ENCODE measurements at regions not wholly inside any gene's neighbourhood (a gene's known extent, or its start where the extent isn't known, plus 50 kb on each side); places are given as distances from the start of the nearest gene placed in this dataset.

DNA sequence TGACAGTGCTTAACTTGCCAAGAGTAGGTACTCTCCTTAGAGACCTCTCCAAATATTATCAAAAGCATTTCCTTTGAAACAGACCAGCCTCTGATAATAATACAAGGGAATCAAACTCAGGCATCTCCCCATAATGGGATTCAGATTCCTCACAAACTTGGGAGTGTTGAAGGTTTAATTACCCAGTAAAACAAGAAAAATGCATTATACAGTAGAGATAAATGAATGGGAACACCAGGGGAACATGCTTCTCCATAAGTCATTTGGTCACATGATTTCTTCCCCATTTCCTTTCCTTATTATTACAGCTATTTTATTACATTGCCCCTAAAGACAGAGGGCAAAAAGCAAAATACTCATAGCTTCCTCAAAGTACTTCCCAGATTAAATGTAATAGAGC, 325.0 kb upstream of the CDIN1 start:
- intact Hi-C loops (cut with micrococcal nuclease; ENCODE audit: unreplicated experiment) (no loop called here), in situ Hi-C loops (cut with HindIII; ENCODE audit: low pct_unique_long_range_greater_than_20kb, low sequenced_read_pairs) (no loop called here)
- ATAC-seq, result no peak
- no peak overlapping the region for H3K4me3 ChIP-seq (ENCODE audit: low read depth in 2 of 2, low read length in 2 of 2)
- BruUV-seq (replicated peaks), result no TSS peak
- H3K27me3 ChIP-seq (ENCODE audit: control insufficient read depth, insufficient read depth, low read length), result no peaks in the 10 kb centered on the region
- no peaks in the 10 kb centered on the region for H3K36me3 ChIP-seq (ENCODE audit: control insufficient read depth, insufficient read depth, low read length)
- ChIA-PET CTCF (interaction anchor here (0.7 kb wide), 1 partner anchor 359 kb away, joined by 8 read pairs; no protein-coding TSS in a partner anchor), POLR2A (interaction anchor here (0.6 to 0.7 kb wide), 2 partner anchors 13 to 28 kb away, joined by 4 to 6 read pairs; no protein-coding TSS in a partner anchor)
- TF ChIP-seq, protein P1, sequence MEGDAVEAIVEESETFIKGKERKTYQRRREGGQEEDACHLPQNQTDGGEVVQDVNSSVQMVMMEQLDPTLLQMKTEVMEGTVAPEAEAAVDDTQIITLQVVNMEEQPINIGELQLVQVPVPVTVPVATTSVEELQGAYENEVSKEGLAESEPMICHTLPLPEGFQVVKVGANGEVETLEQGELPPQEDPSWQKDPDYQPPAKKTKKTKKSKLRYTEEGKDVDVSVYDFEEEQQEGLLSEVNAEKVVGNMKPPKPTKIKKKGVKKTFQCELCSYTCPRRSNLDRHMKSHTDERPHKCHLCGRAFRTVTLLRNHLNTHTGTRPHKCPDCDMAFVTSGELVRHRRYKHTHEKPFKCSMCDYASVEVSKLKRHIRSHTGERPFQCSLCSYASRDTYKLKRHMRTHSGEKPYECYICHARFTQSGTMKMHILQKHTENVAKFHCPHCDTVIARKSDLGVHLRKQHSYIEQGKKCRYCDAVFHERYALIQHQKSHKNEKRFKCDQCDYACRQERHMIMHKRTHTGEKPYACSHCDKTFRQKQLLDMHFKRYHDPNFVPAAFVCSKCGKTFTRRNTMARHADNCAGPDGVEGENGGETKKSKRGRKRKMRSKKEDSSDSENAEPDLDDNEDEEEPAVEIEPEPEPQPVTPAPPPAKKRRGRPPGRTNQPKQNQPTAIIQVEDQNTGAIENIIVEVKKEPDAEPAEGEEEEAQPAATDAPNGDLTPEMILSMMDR (IDR thresholded peaks at IDR 0.05), result no peak
- TF ChIP-seq TCF7L2 (IDR thresholded peaks at IDR 0.05; ENCODE audit: low read depth, low read length), result no peak
- TF ChIP-seq, protein P2, sequence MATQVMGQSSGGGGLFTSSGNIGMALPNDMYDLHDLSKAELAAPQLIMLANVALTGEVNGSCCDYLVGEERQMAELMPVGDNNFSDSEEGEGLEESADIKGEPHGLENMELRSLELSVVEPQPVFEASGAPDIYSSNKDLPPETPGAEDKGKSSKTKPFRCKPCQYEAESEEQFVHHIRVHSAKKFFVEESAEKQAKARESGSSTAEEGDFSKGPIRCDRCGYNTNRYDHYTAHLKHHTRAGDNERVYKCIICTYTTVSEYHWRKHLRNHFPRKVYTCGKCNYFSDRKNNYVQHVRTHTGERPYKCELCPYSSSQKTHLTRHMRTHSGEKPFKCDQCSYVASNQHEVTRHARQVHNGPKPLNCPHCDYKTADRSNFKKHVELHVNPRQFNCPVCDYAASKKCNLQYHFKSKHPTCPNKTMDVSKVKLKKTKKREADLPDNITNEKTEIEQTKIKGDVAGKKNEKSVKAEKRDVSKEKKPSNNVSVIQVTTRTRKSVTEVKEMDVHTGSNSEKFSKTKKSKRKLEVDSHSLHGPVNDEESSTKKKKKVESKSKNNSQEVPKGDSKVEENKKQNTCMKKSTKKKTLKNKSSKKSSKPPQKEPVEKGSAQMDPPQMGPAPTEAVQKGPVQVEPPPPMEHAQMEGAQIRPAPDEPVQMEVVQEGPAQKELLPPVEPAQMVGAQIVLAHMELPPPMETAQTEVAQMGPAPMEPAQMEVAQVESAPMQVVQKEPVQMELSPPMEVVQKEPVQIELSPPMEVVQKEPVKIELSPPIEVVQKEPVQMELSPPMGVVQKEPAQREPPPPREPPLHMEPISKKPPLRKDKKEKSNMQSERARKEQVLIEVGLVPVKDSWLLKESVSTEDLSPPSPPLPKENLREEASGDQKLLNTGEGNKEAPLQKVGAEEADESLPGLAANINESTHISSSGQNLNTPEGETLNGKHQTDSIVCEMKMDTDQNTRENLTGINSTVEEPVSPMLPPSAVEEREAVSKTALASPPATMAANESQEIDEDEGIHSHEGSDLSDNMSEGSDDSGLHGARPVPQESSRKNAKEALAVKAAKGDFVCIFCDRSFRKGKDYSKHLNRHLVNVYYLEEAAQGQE (IDR thresholded peaks at IDR 0.05; ENCODE audit: insufficient read depth in 1 of 2, low read depth in 2 of 2, low read length in 1 of 2), result no peak
- no peak for TF ChIP-seq POLR2AphosphoS5 (IDR thresholded peaks at IDR 0.05; ENCODE audit: low read depth, low read length)
- H3K9me3 ChIP-seq (ENCODE audit: control insufficient read depth, insufficient read depth, low read depth, low read length), result no peaks in the 10 kb centered on the region
- no peak overlapping the region for H3K27ac ChIP-seq (ENCODE audit: low read length)
- H3K4me1 ChIP-seq (ENCODE audit: control insufficient read depth, insufficient read depth, low read length), result no peaks in the 10 kb centered on the region
- DNase-seq (ENCODE audit: low read depth, low spot score), result no peak

- H3K4me1 ChIP-seq (ENCODE audit: control insufficient read depth, insufficient read depth, low read length), result no peaks in the 10 kb centered on the region
- intact Hi-C loops (cut with micrococcal nuclease; ENCODE audit: unreplicated experiment), result no loop called here
- no peak overlapping the region for H3K27ac ChIP-seq (ENCODE audit: low read length)
- no peaks in the 10 kb centered on the region for H3K27me3 ChIP-seq (ENCODE audit: control insufficient read depth, insufficient read depth, low read length)
- no peaks in the 10 kb centered on the region for H3K36me3 ChIP-seq (ENCODE audit: control insufficient read depth, insufficient read depth, low read length)
- no peak for ATAC-seq
- TF ChIP-seq SIN3A (IDR thresholded peaks at IDR 0.05; ENCODE audit: borderline replicate concordance, insufficient read depth, low read depth, low read length) (no peak), POLR2AphosphoS5 (IDR thresholded peaks at IDR 0.05; ENCODE audit: low read depth, low read length) (no peak), TCF7L2 (IDR thresholded peaks at IDR 0.05; ENCODE audit: low read depth, low read length) (no peak)
- TF ChIP-seq, protein P2 (IDR thresholded peaks at IDR 0.05; ENCODE audit: insufficient read depth in 1 of 2, low read depth in 2 of 2, low read length in 1 of 2), result no peak
- TF ChIP-seq, protein P1 (IDR thresholded peaks at IDR 0.05), result no peak
- POLR2A ChIA-PET, result no interaction called here
- in situ Hi-C loops (cut with HindIII; ENCODE audit: low pct_unique_long_range_greater_than_20kb, low sequenced_read_pairs), result no loop called here
- CTCF ChIA-PET, result no interaction called here
- no peak overlapping the region for H3K4me3 ChIP-seq (ENCODE audit: low read depth in 2 of 2, low read length in 2 of 2)
- no TSS peak for BruUV-seq (replicated peaks)
- no peaks in the 10 kb centered on the region for H3K9me3 ChIP-seq (ENCODE audit: control insufficient read depth, insufficient read depth, low read depth, low read length)
- no peak for DNase-seq (ENCODE audit: low read depth, low spot score)
These were observed 323.0 kb upstream of the CDIN1 start for GRCh38 chr15:36256404-36256807.

All from Panc1 (cell line).